ENCODE measurements at regions not wholly inside any gene's neighbourhood (a gene's known extent, or its start where the extent isn't known, plus 50 kb on each side); places are given as distances from the start of the nearest gene placed in this dataset.
A peak's percentile ranks its signal among the peaks of the same experiment; 100 is the strongest.

DNA sequence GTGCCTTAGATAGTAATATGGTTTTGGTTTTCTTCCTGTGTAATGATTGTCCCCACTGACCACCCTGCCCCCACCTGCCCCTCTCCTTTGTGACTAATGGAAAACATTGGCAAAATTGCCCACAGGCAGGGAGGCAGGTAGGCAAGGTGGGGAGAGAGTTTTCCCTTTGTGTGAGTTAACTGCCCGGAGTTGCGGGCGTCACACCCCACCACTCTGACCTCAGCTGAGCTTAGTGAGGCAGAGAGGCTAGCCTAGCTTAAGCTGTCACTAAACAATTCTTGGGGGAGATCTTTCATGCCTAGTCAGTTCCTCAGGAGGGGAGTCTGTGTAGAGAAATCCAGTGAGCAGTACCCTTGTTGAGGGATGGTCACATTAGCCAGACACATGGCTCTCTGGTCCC, 245.3 kb downstream of the BCOR start:
- Histone ChIP-seq H3K27ac (no peak overlapping the region), H3K4me1 (replicated peaks) (peaks cover 52% of the 10 kb centered on the region)
- DNase-seq (ENCODE audit: low read depth in 1 of 2, low spot score in 2 of 2), result no peak

GRCh38 chrX:39853417-39854030, 244.2 kb downstream of the BCOR start:
- H3K36me3 ChIP-seq, result no peaks in the 10 kb centered on the region
- no peak overlapping the region for H3K27ac ChIP-seq
- no peaks in the 10 kb centered on the region for H3K27me3 ChIP-seq (replicated peaks)
- H3K9me3 ChIP-seq (replicated peaks), result no peaks in the 10 kb centered on the region
- DNase-seq (ENCODE audit: low read depth in 1 of 2, low spot score in 2 of 2), result peak in 1 of 2 experiments; percentile 3
- peaks cover 52% of the 10 kb centered on the region for H3K4me1 ChIP-seq (replicated peaks)
- H3K4me3 ChIP-seq, result no peak overlapping the region

More for the DNA sequence above, 245.3 kb downstream of the BCOR start:
- Histone ChIP-seq H3K27me3 (replicated peaks) (no peaks in the 10 kb centered on the region), H3K4me3 (no peak overlapping the region), H3K9me3 (replicated peaks) (no peaks in the 10 kb centered on the region), H3K36me3 (no peaks in the 10 kb centered on the region)

GRCh38 chrX:39854772-39855747, 242.7 kb downstream of the BCOR start:
- Histone ChIP-seq H3K27me3 (replicated peaks) (no peaks in the 10 kb centered on the region), H3K4me1 (replicated peaks) (peaks cover 46% of the 10 kb centered on the region), H3K9me3 (replicated peaks) (no peaks in the 10 kb centered on the region), H3K4me3 (no peak overlapping the region), H3K27ac (peak overlapping the region; percentile 65), H3K36me3 (no peaks in the 10 kb centered on the region)
- DNase-seq (ENCODE audit: low read depth in 1 of 2, low spot score in 2 of 2), result peak in 1 of 2 experiments; percentile 6

DNA sequence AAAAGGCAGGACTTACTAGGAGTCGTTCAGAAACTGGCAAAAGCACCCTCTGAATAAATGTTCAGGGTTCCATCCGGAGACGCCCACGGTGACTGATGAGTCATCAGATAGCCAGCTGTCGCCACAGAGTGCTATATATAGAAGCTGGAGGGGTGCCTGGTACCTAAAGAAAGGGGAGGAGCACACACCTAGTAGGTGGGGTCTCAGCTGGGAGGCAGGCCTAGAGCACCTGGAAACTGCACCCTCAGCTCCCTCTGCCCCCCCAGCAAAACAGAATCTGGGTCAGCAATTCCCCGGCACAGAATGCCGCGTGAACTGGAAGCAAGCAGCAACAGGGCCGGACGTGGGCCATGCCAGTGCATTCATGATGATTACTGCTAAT, 242.0 kb downstream of the BCOR start:
- DNase-seq (ENCODE audit: low read depth in 1 of 2, low spot score in 2 of 2), result peak; percentile 38 to 60

GRCh38 chrX:39856472-39857121, 241.2 kb downstream of the BCOR start:
- Histone ChIP-seq H3K4me1 (replicated peaks) (peaks cover 40% of the 10 kb centered on the region), H3K4me3 (no peak overlapping the region), H3K27me3 (replicated peaks) (no peaks in the 10 kb centered on the region), H3K27ac (no peak overlapping the region), H3K36me3 (no peaks in the 10 kb centered on the region), H3K9me3 (replicated peaks) (no peaks in the 10 kb centered on the region)
- no peak for DNase-seq (ENCODE audit: low read depth in 1 of 2, low spot score in 2 of 2)

More for the DNA sequence above, 242.0 kb downstream of the BCOR start:
- Histone ChIP-seq H3K27me3 (replicated peaks) (no peaks in the 10 kb centered on the region), H3K27ac (peak overlapping the region; percentile 65), H3K36me3 (no peaks in the 10 kb centered on the region), H3K9me3 (replicated peaks) (no peaks in the 10 kb centered on the region), H3K4me1 (replicated peaks) (peaks cover 46% of the 10 kb centered on the region), H3K4me3 (no peak overlapping the region)

- no peak for DNase-seq (ENCODE audit: low read depth in 1 of 2, low spot score in 2 of 2)
- Histone ChIP-seq H3K36me3 (no peaks in the 10 kb centered on the region), H3K4me3 (no peak overlapping the region), H3K4me1 (replicated peaks) (peaks cover 40% of the 10 kb centered on the region), H3K9me3 (replicated peaks) (no peaks in the 10 kb centered on the region), H3K27me3 (replicated peaks) (no peaks in the 10 kb centered on the region), H3K27ac (no peak overlapping the region)
These were observed 240.0 kb downstream of the BCOR start for GRCh38 chrX:39857780-39858179.

- peak; percentile 66 to 75 for DNase-seq (ENCODE audit: low read depth in 1 of 2, low spot score in 2 of 2)
- H3K36me3 ChIP-seq, result no peaks in the 10 kb centered on the region
- H3K27me3 ChIP-seq (replicated peaks), result no peaks in the 10 kb centered on the region
- H3K4me1 ChIP-seq (replicated peaks), result peaks cover 23% of the 10 kb centered on the region
- no peak overlapping the region for H3K4me3 ChIP-seq
- H3K27ac ChIP-seq, result 0 out of 2 replicates have a peak overlapping the region, but pooled peaks have one; percentile 40
- no peaks in the 10 kb centered on the region for H3K9me3 ChIP-seq (replicated peaks)
These were observed 237.5 kb downstream of the BCOR start for GRCh38 chrX:39859991-39860861.

DNA sequence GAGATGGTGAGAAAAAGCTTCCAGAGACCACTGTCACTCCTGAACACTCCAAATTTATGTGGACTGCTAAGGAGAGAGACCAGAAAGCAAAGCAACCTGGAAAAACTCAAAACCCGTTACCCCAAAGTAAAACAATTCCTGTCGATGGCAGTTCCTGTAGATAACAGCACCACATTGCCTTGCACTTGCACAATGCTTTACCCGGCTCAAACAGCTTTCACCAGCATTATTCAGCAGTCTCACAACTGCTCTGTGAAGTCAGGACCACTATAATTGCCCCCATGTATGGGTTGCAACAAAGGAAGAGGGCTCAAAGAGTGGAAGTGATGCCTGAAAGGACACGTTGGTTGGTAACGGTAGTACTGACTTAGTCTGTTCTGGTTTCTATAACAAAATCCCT, 234.8 kb downstream of the BCOR start:
- no peaks in the 10 kb centered on the region for H3K36me3 ChIP-seq

DNA sequence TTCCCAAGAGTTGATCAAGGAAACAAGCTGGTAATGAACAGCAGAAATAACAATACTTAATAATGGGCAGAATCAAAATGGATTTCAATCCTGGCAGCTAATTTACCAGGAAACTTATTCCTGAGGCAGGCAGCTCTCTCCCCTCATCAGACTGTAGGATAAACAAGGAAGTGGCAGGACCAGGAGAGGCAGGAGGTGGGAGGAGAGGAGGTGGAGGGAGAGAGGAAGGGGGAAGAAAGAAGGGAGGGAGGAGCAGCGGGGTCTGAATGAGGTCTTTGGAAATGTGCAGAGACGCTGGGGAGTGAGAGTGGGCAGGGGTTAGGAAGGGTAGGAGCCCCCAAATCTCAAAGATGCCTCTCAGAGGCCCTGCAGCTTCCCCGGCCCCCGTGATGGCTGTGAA, 231.5 kb downstream of the BCOR start:
- H3K27ac ChIP-seq, result no peak overlapping the region
- no peaks in the 10 kb centered on the region for H3K9me3 ChIP-seq (replicated peaks)
- H3K4me3 ChIP-seq, result no peak overlapping the region
- DNase-seq (ENCODE audit: low read depth in 1 of 2, low spot score in 2 of 2), result no peak
- no peaks in the 10 kb centered on the region for H3K36me3 ChIP-seq
- peaks cover 8% of the 10 kb centered on the region for H3K4me1 ChIP-seq (replicated peaks)
- H3K27me3 ChIP-seq (replicated peaks), result no peaks in the 10 kb centered on the region

More for the DNA sequence above, 234.8 kb downstream of the BCOR start:
- no peak for DNase-seq (ENCODE audit: low read depth in 1 of 2, low spot score in 2 of 2)
- no peaks in the 10 kb centered on the region for H3K9me3 ChIP-seq (replicated peaks)
- no peak overlapping the region for H3K4me3 ChIP-seq
- H3K27me3 ChIP-seq (replicated peaks), result no peaks in the 10 kb centered on the region
- H3K27ac ChIP-seq, result no peak overlapping the region
- peaks cover 13% of the 10 kb centered on the region for H3K4me1 ChIP-seq (replicated peaks)

- Histone ChIP-seq H3K27me3 (replicated peaks) (no peaks in the 10 kb centered on the region), H3K4me3 (no peak overlapping the region), H3K4me1 (replicated peaks) (peaks cover 8% of the 10 kb centered on the region), H3K27ac (no peak overlapping the region), H3K36me3 (no peaks in the 10 kb centered on the region), H3K9me3 (replicated peaks) (no peaks in the 10 kb centered on the region)
- DNase-seq (ENCODE audit: low read depth in 1 of 2, low spot score in 2 of 2), result peak; percentile 38 to 61
These were observed 227.7 kb downstream of the BCOR start for GRCh38 chrX:39869846-39870601.

DNA sequence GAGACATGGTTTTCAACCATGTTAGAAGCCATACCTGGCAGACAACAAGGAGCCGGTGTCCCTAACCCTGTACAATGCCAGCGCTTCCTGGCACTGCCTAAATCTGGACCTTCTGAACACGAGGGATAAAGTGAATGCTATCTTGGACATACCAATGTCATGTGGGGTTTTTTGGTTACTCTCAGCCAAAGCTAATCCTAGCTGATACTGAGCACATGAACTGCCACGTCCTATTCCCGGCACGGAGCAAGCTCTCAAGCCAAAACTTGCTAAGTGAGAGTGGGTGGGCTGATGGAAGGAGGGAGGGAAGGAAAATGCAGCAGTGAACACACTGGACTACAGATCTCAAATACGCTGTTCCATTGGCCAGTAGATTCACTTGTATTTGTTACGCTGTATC, 226.1 kb downstream of the BCOR start:
- peaks cover 8% of the 10 kb centered on the region for H3K4me1 ChIP-seq (replicated peaks)
- DNase-seq (ENCODE audit: low read depth in 1 of 2, low spot score in 2 of 2), result no peak
- H3K9me3 ChIP-seq (replicated peaks), result no peaks in the 10 kb centered on the region
- no peak overlapping the region for H3K27ac ChIP-seq
- no peaks in the 10 kb centered on the region for H3K27me3 ChIP-seq (replicated peaks)
- H3K36me3 ChIP-seq, result no peaks in the 10 kb centered on the region
- no peak overlapping the region for H3K4me3 ChIP-seq

GRCh38 chrX:39873117-39873516, 224.6 kb downstream of the BCOR start:
- H3K36me3 ChIP-seq, result no peaks in the 10 kb centered on the region
- no peaks in the 10 kb centered on the region for H3K9me3 ChIP-seq (replicated peaks)
- no peak overlapping the region for H3K27ac ChIP-seq
- no peak for DNase-seq (ENCODE audit: low read depth in 1 of 2, low spot score in 2 of 2)
- H3K4me3 ChIP-seq, result no peak overlapping the region
- peaks cover 8% of the 10 kb centered on the region for H3K4me1 ChIP-seq (replicated peaks)
- no peaks in the 10 kb centered on the region for H3K27me3 ChIP-seq (replicated peaks)

Measured in SJSA1 (cell line).